NCI-H460 (cell line): ENCODE measurements at regions not wholly inside any gene's neighbourhood (a gene's known extent, or its start where the extent isn't known, plus 50 kb on each side); places are given as distances from the start of the nearest gene placed in this dataset.

Experiments used
- DNase-seq: peaks from one replicate; pipeline ENCODE4 v3.0.0-alpha.2; 2016; ENCODE audit warnings: low read depth; ENCODE audit errors: extremely low read depth

- no peak for DNase-seq
Observed at GRCh38 chr16:52597772-52598483, 51.0 kb upstream of the TOX3 start.

- no peak for DNase-seq
Observed at GRCh38 chr16:52597073-52597771, 50.3 kb upstream of the TOX3 start.
